OCI-LY7 (cell line): ENCODE measurements at regions not wholly inside any gene's neighbourhood (a gene's known extent, or its start where the extent isn't known, plus 50 kb on each side); places are given as distances from the start of the nearest gene placed in this dataset.
"Not testable (repeated sequence)": the region's sequence is repeated elsewhere in the genome, so short reads cannot be mapped to it uniquely, and the experiment has no call there.

ENCODE experiments used
- CTCF ChIP-seq: fragments of 200-600 bp; sonication (generic); conservative IDR thresholded peaks from 2 replicates; pipeline ENCODE4 v1.5.1; 2014; ENCODE audit warnings: mild to moderate bottlenecking, antibody characterized with exemption, low read length, moderate library complexity, mixed read lengths
- EZH2phosphoT487 ChIP-seq: fragments of 200-600 bp; sonication (generic); IDR thresholded peaks from 2 replicates; pipeline ENCODE4 v1.6.1; 2018; ENCODE audit warnings: low read depth, borderline replicate concordance, mild to moderate bottlenecking, mixed run types, antibody characterized with exemption, low read length, moderate library complexity, mixed read lengths

- not testable (repeated sequence) for TF ChIP-seq CTCF, EZH2phosphoT487
These were observed 220.6 kb downstream of the TMEM121 start for GRCh38 chr14:105746800-105747502.
